Esophagus (tissue), 2 donors: ENCODE measurements at regions not wholly inside any gene's neighbourhood (a gene's known extent, or its start where the extent isn't known, plus 50 kb on each side); places are given as distances from the start of the nearest gene placed in this dataset.

Source experiments
- H3K27ac ChIP-seq, 2 donors: one replicate each; pipeline ENCODE4 v1.5.1; 2013; ENCODE audit warnings: low read depth in 2 of 2, mild to moderate bottlenecking in 2 of 2, inconsistent platforms in 1 of 2, low read length in 1 of 2, moderate library complexity in 1 of 2
- H3K27me3 ChIP-seq, 2 donors: one replicate each; pipeline ENCODE4 v1.6.1; 2013; ENCODE audit warnings: low read length in 2 of 2, control low read depth in 1 of 2, mild to moderate bottlenecking in 1 of 2; ENCODE audit not compliant: insufficient read depth in 2 of 2, control insufficient read depth in 1 of 2
- H3K36me3 ChIP-seq, 2 donors: one replicate each; pipeline ENCODE4 v1.6.1; 2013; ENCODE audit warnings: low read length in 1 of 2; ENCODE audit not compliant: control insufficient read depth in 2 of 2, insufficient read depth in 2 of 2
- H3K4me1 ChIP-seq, 2 donors: one replicate each; pipeline ENCODE4 v1.6.1; 2013; ENCODE audit warnings: low read length in 1 of 2; ENCODE audit not compliant: control insufficient read depth in 2 of 2, insufficient read depth in 2 of 2
- H3K4me3 ChIP-seq, 2 donors: one replicate each; pipeline ENCODE4 v1.5.1; 2013; ENCODE audit warnings: low read length in 2 of 2, mild to moderate bottlenecking in 2 of 2, low read depth in 1 of 2, moderate library complexity in 1 of 2
- H3K9me3 ChIP-seq, 2 donors: one replicate each; pipeline ENCODE4 v1.6.1; 2013; ENCODE audit warnings: mild to moderate bottlenecking in 2 of 2, low read depth in 1 of 2, low read length in 1 of 2, moderate library complexity in 1 of 2; ENCODE audit not compliant: control insufficient read depth in 2 of 2, insufficient read depth in 1 of 2
- WGBS, 2 donors: extraction: QIAGEN DNeasy Blood & Tissue Kit; methylation state at CpG; one replicate each; pipeline ENCODE4 v1.1.7; 2013; 5-methylcytosine and 5-hydroxymethylcytosine counted together
- donor health status: healthy with polysubstance abuse.
- donor health status: Bipolar disorder and iron deficiency.

GRCh38 chr19:28427376-28428083 is 785.4 kb downstream of the UQCRFS1 start:
- no peak overlapping the region for H3K4me3 ChIP-seq
- H3K36me3 ChIP-seq: no peaks in the 10 kb centered on the region
- 62 to 73% methylated on average over 10 of the region's 10 CpGs for WGBS, 2 donors
- peaks cover 5 to 6% of the 10 kb centered on the region in 2 donors for H3K9me3 ChIP-seq
- no peaks in the 10 kb centered on the region for H3K4me1 ChIP-seq
- no peak overlapping the region for H3K27ac ChIP-seq
- H3K27me3 ChIP-seq: no peaks in the 10 kb centered on the region

- Histone ChIP-seq H3K36me3 (no peaks in the 10 kb centered on the region), H3K9me3 (peaks cover 5 to 6% of the 10 kb centered on the region in 2 donors), H3K27ac (no peak overlapping the region), H3K4me3 (no peak overlapping the region), H3K27me3 (no peaks in the 10 kb centered on the region), H3K4me1 (no peaks in the 10 kb centered on the region)
- WGBS, 2 donors: 55 to 61% methylated on average over 4 of the region's 4 CpGs
Observed at GRCh38 chr19:28426730-28427225, 786.2 kb downstream of the UQCRFS1 start.

DNA sequence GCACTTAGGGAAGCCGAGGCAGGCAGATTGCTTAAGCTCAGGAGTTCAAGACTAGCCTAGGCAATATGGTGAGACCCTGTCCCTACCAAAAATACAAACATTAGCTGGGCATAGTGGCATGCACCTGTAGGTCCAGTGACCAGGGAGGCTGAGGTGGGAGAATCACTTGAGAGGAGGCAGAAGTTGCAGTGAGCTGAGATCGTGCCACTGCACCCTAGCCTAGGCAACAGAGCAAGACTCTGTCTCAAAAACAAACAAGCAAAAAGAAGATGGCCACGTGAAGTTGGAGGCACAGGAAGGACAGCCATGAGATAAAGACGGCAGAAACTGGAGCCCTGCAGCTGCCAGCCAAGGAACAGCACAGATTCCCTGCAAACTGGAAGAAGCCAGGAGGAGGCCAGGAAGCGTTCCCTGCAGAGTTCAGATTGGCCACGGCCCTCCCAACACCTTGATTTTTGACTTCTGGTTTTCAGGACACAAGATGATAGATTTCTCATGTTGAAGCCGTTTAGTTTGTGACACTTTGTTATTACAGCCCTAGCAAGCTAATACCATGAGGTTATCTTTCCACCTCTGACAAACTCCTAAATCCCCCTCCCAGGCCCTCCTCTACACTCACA is 786.7 kb downstream of the UQCRFS1 start:
- WGBS, 2 donors: 37 to 41% methylated on average over 7 of the region's 7 CpGs

GRCh38 chr19:28425046-28425931 is 787.7 kb downstream of the UQCRFS1 start:
- H3K27ac ChIP-seq: no peak overlapping the region
- no peaks in the 10 kb centered on the region for H3K36me3 ChIP-seq
- no peaks in the 10 kb centered on the region for H3K27me3 ChIP-seq
- H3K4me1 ChIP-seq: no peaks in the 10 kb centered on the region
- WGBS, 2 donors: 27 to 28% methylated on average over 13 of the region's 13 CpGs
- no peak overlapping the region for H3K4me3 ChIP-seq
- H3K9me3 ChIP-seq: peaks cover 7 to 14% of the 10 kb centered on the region in 2 donors

More for the DNA sequence above, 786.7 kb downstream of the UQCRFS1 start:
- no peak overlapping the region for H3K4me3 ChIP-seq
- H3K9me3 ChIP-seq: peaks cover 4 to 7% of the 10 kb centered on the region in 2 donors
- no peaks in the 10 kb centered on the region for H3K27me3 ChIP-seq
- no peaks in the 10 kb centered on the region for H3K36me3 ChIP-seq
- no peaks in the 10 kb centered on the region for H3K4me1 ChIP-seq
- no peak overlapping the region for H3K27ac ChIP-seq

GRCh38 chr19:28424662-28425045 is 788.3 kb downstream of the UQCRFS1 start:
- Histone ChIP-seq H3K27me3 (no peaks in the 10 kb centered on the region), H3K36me3 (no peaks in the 10 kb centered on the region), H3K4me1 (no peaks in the 10 kb centered on the region), H3K27ac (no peak overlapping the region), H3K4me3 (no peak overlapping the region), H3K9me3 (peaks cover 7 to 15% of the 10 kb centered on the region in 2 donors)
- 41 to 44% methylated on average over 4 of the region's 4 CpGs for WGBS, 2 donors

- no peaks in the 10 kb centered on the region for H3K36me3 ChIP-seq
- peaks cover 6 to 17% of the 10 kb centered on the region in 2 donors for H3K9me3 ChIP-seq
- no peaks in the 10 kb centered on the region for H3K4me1 ChIP-seq
- no peak overlapping the region for H3K4me3 ChIP-seq
- no peak overlapping the region for H3K27ac ChIP-seq
- 53 to 74% methylated on average over 5 of the region's 5 CpGs for WGBS, 2 donors
- H3K27me3 ChIP-seq: no peaks in the 10 kb centered on the region
Observed at GRCh38 chr19:28424077-28424476, 788.9 kb downstream of the UQCRFS1 start.

GRCh38 chr19:28422791-28423650 is 789.9 kb downstream of the UQCRFS1 start:
- H3K9me3 ChIP-seq: peaks cover 3 to 17% of the 10 kb centered on the region in 2 donors
- H3K4me1 ChIP-seq: no peaks in the 10 kb centered on the region
- WGBS, 2 donors: 69 to 77% methylated on average over 6 of the region's 6 CpGs
- H3K27me3 ChIP-seq: no peaks in the 10 kb centered on the region
- H3K36me3 ChIP-seq: no peaks in the 10 kb centered on the region
- H3K4me3 ChIP-seq: no peak overlapping the region
- no peak overlapping the region for H3K27ac ChIP-seq

DNA sequence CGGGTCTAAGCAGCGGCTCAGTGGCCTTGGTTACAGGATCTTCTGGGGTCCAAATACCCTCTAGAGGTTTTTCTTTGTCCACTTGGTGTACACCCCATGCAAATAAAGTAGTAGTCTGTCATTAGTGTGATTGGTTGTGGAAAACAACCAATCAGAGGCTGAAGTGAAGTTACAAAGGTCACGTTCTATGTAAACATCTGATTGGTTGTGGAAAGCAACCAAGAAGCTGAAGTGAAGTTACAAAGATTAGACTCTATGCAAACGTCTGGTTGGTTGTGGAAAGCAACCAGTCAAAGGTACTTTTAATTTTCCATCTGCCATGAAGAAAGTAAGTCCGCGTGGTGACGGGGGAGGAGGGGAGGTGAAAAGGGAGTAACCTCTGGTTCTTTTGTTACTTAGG is 790.9 kb downstream of the UQCRFS1 start:
- no peaks in the 10 kb centered on the region for H3K4me1 ChIP-seq
- 69 to 81% methylated on average over 7 of the region's 7 CpGs for WGBS, 2 donors
- H3K4me3 ChIP-seq: no peak overlapping the region
- H3K27ac ChIP-seq: no peak overlapping the region
- H3K9me3 ChIP-seq: peaks cover 3 to 25% of the 10 kb centered on the region in 2 donors
- no peaks in the 10 kb centered on the region for H3K27me3 ChIP-seq
- no peaks in the 10 kb centered on the region for H3K36me3 ChIP-seq
